GM19438 (cell line): ENCODE measurements at regions not wholly inside any gene's neighbourhood (a gene's known extent, or its start where the extent isn't known, plus 50 kb on each side); places are given as distances from the start of the nearest gene placed in this dataset.
A peak's percentile ranks its signal among the peaks of the same experiment; 100 is the strongest.

ENCODE experiments used
- ATAC-seq: cut with Tn5 transposase; IDR thresholded peaks from one replicate; pipeline ENCODE4 v1.9.1; 2021; ENCODE audit warnings: low read depth; ENCODE audit not compliant: unreplicated experiment

GRCh38 chr5:108650997-108651396 lies 96.7 kb upstream of the FER start:
- no peak for ATAC-seq

DNA sequence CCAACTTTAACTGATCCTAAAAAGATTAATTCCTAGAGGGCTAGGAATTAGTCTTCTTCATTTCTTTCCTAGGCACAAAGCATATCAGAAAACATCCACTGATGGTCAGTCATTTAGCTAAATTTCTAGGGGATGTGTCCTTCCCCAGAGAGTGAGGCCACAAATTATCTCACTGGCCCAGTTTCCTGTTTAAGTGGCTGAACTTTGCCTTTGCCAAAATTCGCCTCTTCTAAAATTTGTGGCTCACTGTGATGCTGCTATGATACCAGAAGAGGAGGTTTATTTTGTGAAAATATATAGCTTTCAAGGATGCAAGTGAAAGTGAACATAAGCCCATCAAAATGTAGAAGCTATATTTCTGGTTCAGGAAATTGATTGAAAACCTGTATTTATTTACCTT lies 98.1 kb upstream of the FER start:
- no peak for ATAC-seq

GRCh38 chr5:108649106-108649505 lies 98.6 kb upstream of the FER start:
- no peak for ATAC-seq

GRCh38 chr5:108642170-108642906 lies 105.4 kb upstream of the FER start:
- peak; percentile 99 for ATAC-seq

DNA sequence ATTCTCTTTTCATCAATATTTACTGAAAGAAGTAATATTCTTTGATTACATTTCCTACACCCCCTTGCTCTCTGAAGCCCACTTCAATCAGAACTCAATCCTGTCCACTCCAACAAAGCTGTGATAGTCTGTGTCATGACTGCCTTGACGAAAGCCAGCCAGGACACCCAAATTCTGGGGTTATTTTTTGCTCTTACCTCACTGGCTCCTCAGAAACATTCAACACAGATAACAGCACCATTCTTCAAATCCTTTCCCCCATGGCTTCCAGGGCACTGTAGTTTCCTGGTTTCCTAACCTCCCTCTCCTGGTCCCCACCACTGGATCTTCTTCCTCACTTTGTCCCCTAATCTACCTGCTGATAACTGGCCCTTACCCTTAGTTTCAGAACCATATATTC lies 106.1 kb upstream of the FER start:
- no peak for ATAC-seq

DNA sequence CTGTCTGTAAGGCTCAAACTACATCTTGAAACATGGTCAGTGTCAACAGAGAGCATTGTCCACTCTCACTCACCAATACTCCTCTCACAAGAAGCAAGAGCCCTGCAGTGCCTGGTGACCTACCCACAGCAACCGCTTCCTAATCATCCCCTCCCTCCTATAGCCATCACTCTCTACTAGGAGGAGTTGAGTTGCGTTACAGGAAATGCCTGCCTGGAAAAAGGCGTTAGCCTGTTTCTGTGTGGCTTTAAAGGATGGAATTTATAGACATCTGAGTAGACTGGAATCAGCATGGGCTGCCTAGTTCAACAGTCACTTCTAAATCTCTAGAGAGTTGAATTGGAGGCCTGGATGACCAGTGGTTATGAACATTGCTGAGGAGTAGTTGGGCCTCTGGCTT lies 108.3 kb upstream of the FER start:
- ATAC-seq = no peak

- no peak for ATAC-seq
Observed at GRCh38 chr5:108638021-108638420, 109.7 kb upstream of the FER start.

GRCh38 chr5:108637134-108637533 lies 110.6 kb upstream of the FER start:
- ATAC-seq = no peak

DNA sequence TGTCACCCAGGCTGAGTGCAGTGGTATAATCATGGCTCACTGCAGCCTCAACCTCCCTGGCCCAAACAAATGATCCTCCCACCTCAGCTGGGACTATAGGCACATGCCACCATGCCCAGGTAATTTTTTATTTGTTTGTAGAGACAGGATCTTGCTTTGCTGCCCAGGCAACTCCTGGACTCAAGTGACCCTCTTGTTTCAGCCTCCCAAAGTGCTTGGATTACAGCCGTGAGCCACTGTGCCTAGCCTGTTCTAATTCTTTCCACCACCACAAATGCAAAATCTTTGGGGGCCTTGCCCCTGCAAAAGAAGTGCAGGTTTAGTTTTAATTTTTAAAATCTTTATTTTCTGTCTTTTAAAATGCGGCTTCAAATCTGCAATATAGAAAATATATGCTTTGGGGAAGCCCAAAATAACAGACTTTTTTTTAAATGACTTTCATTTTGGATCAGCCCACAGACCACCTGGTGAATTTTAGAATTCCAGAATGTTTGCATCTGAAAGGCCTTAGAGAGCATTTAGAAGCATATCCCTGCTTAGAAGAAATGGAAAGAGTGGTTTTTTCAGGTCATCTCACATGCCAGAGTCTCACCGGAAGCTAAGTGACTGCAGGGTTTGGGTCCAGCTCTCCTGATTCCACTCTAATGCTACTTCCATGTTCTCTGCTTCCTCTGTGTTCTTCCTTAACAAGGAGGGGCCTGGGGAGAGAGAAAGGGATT lies 111.4 kb upstream of the FER start:
- no peak for ATAC-seq

- ATAC-seq = no peak
Observed at GRCh38 chr5:108634617-108635288, 112.9 kb upstream of the FER start.

GRCh38 chr5:108634010-108634616 lies 113.6 kb upstream of the FER start:
- no peak for ATAC-seq

GRCh38 chr5:108629779-108630528 lies 117.7 kb upstream of the FER start:
- no peak for ATAC-seq

DNA sequence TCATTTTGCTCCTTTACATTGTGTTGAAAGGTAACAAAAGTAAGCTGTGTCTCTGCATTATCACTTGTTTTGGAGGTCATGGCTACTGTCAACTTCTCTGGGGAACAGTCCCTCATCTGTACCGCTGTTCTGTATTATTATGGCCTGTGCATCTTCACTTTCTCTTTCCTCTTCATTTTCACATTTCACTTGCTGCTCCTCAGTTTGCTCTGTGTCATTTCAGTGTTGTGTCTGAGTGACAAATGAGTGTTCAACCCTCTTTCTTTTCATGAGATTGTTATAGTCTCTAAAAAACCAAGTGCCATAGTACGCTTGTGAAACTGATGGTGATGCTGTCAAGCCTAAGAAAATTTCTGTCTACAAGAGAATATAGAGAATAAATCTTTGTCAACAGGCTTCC lies 122.0 kb upstream of the FER start:
- ATAC-seq = no peak

DNA sequence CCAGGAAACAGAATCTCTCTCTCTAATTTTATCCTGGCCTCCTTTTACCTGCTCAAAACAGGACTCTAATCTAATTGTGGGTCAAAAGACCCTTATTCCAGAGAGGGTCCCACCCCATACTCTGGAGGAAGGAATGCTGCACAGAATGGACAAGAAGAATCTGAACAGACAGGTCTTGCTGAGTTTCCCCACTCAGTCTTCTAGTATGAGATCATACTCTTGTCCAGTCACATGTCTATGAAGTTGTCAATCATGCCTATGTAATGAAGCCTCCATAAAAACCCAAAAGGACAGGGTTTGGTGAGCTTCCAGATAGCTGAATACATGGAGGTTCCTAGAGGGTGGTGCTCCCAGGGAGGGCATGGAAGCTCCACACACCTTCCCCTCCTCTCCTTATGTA lies 123.9 kb upstream of the FER start:
- no peak for ATAC-seq

- no peak for ATAC-seq
Observed at GRCh38 chr5:108620516-108620915, 127.2 kb upstream of the FER start.

GRCh38 chr5:108619815-108620214 lies 127.9 kb upstream of the FER start:
- no peak for ATAC-seq

GRCh38 chr5:108617467-108618435 lies 129.9 kb upstream of the FER start:
- ATAC-seq = no peak

DNA sequence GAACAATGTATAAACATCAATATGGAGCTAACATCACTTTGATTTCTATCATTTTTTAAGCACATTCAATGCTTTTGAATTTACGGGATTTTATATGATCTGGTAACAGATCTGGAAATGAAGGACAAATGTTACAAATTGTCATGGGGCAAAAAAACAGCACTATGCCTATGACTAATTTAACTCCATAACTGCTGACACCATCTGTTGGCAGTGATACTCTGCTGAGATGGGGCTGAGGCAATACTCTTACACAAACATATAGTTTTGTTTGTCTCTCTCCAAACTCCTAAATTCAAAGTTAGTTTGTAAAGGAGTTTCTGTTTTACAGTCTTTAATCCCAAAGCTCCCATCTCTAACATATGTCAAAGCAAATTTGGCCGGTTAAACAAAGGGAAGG lies 132.5 kb upstream of the FER start:
- ATAC-seq = no peak

- ATAC-seq = no peak
Observed at GRCh38 chr5:108607421-108607820, 140.3 kb upstream of the FER start.
